ENCODE measurements at regions not wholly inside any gene's neighbourhood (a gene's known extent, or its start where the extent isn't known, plus 50 kb on each side); places are given as distances from the start of the nearest gene placed in this dataset.

- DNase-seq (ENCODE audit: insufficient read length, low spot score): no peak
- FAIRE-seq: no peak
Measured at GRCh38 chr5:155189981-155190380, 176.4 kb downstream of the KIF4B start.

DNA sequence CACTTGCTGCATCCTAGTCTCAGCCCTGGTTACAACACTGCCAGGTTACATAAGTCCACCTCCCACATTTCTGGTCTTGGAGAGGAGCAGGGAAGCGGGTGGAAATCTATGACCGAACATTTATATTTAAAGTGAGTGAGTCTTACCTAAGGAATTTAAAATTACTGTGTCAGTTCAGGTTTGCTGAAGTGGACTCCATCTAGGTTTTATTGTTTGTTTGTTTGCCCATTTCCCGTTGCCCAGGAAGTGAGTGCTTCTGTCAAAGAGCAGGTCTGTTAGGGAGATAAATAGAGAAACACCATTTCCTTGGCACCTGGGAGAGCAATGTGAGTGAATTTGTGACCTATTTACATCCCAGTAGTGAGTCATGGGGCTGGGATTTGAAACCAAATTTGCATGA lies 179.5 kb downstream of the KIF4B start:
- DNase-seq (ENCODE audit: insufficient read length, low spot score) (no peak), FAIRE-seq (no peak)

- DNase-seq (ENCODE audit: insufficient read length, low spot score) (no peak), FAIRE-seq (no peak)
Measured at GRCh38 chr5:155193483-155194107, 180.0 kb downstream of the KIF4B start.

GRCh38 chr5:155200608-155201007 lies 187.1 kb downstream of the KIF4B start:
- FAIRE-seq: no peak
- DNase-seq (ENCODE audit: insufficient read length, low spot score): no peak

- DNase-seq (ENCODE audit: insufficient read length, low spot score): no peak
- no peak for FAIRE-seq
Measured at GRCh38 chr5:155211764-155212163, 198.2 kb downstream of the KIF4B start.

- FAIRE-seq (no peak), DNase-seq (ENCODE audit: insufficient read length, low spot score) (no peak)
Measured at GRCh38 chr5:155222393-155222792, 208.8 kb downstream of the KIF4B start.

DNA sequence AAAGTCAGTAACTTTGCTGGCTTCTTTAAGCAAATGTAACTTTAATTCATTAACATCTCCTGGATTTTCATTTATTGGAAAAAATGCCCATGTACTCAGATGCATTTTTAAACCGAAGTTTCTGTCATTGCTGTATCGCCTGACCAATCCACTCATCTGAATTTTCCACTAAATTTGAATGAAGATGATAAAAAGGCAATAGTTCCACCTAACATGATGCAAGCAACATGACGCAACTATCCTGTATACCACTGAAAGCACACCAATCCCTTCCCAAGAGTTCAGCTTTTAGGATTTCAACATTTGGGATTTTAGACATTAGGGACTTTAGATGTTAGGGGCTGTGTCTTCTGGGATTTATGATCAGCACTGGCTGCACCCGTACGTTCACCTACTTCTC lies 215.6 kb downstream of the KIF4B start:
- no peak for DNase-seq (ENCODE audit: insufficient read length, low spot score)
- FAIRE-seq: no peak

GRCh38 chr5:155239803-155240202 lies 226.2 kb downstream of the KIF4B start:
- DNase-seq (ENCODE audit: insufficient read length, low spot score) (no peak), FAIRE-seq (no peak)

DNA sequence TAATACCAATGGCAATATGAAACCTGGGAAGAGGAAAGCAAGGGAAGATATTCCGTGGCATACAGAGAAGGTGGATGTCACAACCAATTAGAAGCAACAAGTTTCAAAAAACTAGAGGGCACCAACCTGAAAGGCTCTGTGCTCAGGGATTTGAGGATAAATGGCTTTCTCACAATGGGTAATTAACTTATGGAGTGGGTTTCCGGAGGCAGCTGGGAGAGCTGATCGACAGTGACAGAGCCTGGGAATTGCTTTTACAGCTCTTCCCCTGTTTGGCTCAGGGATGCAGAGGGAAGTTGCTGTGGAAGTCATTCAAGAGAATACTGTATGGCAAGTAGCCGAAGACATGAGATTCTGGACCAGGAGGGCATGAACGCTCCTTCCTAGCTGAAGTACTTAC lies 237.0 kb downstream of the KIF4B start:
- no peak for FAIRE-seq
- DNase-seq (ENCODE audit: insufficient read length, low spot score): no peak

DNA sequence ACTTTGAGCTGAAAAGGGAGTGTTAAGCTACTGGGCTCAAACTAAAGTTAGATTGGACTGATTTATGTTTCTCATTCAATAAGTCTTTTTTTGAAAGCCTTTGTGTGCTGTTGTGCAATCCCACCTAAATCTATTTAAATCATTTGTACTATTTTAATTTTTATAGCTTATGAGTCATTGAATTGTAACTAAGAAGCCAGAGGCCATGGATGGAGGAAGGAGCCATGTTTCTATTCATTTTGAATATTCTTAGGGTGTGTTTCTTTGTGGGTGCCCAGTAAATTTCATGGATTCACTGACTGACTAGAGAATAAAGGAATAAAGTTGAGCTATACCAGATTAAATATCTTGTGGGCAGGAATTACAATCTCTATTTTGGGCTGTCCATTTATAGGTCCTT lies 238.5 kb downstream of the KIF4B start:
- DNase-seq (ENCODE audit: insufficient read length, low spot score): no peak
- no peak for FAIRE-seq

GRCh38 chr5:155252717-155253116 lies 239.2 kb downstream of the KIF4B start:
- DNase-seq (ENCODE audit: insufficient read length, low spot score) (no peak), FAIRE-seq (no peak)

- DNase-seq (ENCODE audit: insufficient read length, low spot score) (no peak), FAIRE-seq (no peak)
Measured at GRCh38 chr5:155254399-155254798, 240.8 kb downstream of the KIF4B start.

GRCh38 chr5:155258161-155258560 lies 244.6 kb downstream of the KIF4B start:
- no peak for DNase-seq (ENCODE audit: insufficient read length, low spot score)
- FAIRE-seq: no peak

DNA sequence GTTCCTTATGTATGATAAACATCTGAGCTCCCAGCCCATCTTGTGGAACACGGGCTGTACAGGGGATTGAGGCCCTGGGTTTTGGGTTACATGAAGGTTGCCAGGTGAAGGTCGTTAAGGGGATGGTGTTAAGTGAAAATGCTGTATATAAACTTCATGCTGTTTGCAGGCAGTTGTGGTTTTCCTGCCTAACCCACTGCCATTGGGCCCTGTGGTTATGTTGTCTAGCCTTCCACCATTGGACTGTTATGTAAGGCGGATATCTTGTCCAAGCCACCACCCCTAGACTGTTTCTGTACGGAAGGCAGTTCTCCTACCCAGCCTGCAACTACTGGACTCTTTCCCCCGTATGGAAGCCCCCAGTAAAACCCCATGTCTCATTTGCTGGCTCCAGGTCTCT lies 246.1 kb downstream of the KIF4B start:
- no peak for DNase-seq (ENCODE audit: insufficient read length, low spot score)
- FAIRE-seq: no peak

DNA sequence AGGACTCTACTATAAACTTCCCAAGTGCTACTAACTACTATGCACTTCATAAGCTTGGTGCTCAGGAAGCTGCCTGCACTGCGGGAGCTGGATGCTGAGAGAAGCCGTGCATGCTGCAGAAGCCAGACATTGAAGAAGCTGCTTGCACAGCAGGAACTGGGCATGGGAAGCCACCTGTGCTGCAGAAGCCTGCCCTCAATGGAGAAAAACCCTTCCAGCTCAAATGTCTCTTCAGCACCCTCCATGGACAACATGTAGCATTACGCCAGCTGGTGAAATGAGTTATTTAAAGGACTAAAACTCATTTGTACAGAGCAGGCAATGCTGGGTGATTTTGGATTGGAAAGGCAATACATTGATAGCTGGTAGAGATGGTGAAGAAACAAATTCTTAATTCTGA lies 247.2 kb downstream of the KIF4B start:
- FAIRE-seq: no peak
- DNase-seq (ENCODE audit: insufficient read length, low spot score): no peak

GRCh38 chr5:155263381-155263780 lies 249.8 kb downstream of the KIF4B start:
- FAIRE-seq (no peak), DNase-seq (ENCODE audit: insufficient read length, low spot score) (no peak)

DNA sequence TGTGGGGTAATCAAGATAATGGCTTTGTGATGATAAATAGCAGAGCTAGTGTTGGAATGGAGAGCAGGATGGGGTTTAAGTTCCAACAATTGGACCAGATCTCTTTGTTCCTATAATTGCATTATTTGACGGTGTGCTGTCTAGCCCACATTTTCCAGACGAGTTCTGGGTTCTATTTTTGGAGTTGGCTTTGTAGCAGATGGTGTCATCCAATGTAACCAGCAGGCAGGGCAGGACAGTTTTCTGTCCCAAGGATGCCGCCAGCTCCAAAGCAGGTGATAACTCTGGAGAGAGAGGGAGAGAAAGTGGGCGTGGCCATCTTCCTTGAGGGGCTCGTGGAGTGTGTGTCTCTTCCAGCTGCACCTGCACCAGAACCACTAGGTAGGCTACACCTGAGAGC lies 251.3 kb downstream of the KIF4B start:
- no peak for DNase-seq (ENCODE audit: insufficient read length, low spot score)
- FAIRE-seq: no peak

GRCh38 chr5:155268770-155269425 lies 255.3 kb downstream of the KIF4B start:
- FAIRE-seq (no peak), DNase-seq (ENCODE audit: insufficient read length, low spot score) (no peak)

GRCh38 chr5:155270725-155271124 lies 257.2 kb downstream of the KIF4B start:
- no peak for FAIRE-seq
- no peak for DNase-seq (ENCODE audit: insufficient read length, low spot score)

DNA sequence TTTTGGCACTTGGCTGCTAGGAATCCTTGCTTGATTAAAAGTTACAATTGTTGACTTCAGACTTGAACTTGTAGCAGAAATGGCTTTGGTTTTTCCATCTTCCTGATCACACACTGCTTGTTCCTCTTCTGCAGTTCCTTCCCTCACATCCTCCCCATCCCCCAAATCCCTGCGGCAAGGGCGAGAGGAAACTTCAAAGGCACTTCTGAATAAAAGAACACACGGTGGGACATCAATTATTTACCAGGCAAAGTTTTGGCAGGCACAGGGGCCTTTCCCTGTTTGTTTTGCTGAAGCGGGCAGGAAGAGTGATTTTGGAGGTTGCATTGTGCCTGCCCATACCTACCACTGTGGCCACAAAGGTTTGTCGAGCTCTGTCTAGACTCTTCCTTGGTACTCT lies 260.9 kb downstream of the KIF4B start:
- FAIRE-seq (no peak), DNase-seq (ENCODE audit: insufficient read length, low spot score) (no peak)

DNA sequence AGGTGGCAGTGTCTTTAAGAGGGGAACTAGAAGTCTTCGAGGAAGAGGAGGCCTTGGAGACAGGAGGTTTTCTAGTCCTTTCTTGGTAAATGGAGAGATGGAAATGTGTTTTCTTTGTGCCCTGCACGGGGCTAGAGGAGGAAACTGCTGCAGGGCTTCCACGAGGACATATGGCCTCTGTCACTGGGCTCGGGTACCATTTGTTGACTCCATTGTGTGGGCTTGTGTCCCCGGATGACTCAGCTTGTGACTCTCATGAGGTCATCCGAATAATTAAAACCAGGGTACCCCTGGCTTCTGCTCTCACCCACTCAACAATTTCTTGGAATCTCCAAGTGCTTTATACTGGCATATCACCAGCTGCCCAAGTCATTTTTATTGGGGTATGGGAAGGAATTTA lies 261.7 kb downstream of the KIF4B start:
- DNase-seq (ENCODE audit: insufficient read length, low spot score): no peak
- FAIRE-seq: no peak

GRCh38 chr5:155276231-155276630 lies 262.7 kb downstream of the KIF4B start:
- no peak for FAIRE-seq
- DNase-seq (ENCODE audit: insufficient read length, low spot score): no peak

- no peak for FAIRE-seq
- DNase-seq (ENCODE audit: insufficient read length, low spot score): no peak
Measured at GRCh38 chr5:155278532-155278931, 265.0 kb downstream of the KIF4B start.

All from HTR-8/SVneo (cell line).